Hematopoietic multipotent progenitor cell treated with erythropoietin and hydrocortisone succinate and interleukin-3 and kit ligand, for 8 days (in vitro differentiated cells): ENCODE measurements at regions not wholly inside any gene's neighbourhood (a gene's known extent, or its start where the extent isn't known, plus 50 kb on each side); places are given as distances from the start of the nearest gene placed in this dataset.

ENCODE experiments used
- DNase-seq: peaks from one replicate; pipeline ENCODE4 v3.0.0-alpha.2; 2015

DNA sequence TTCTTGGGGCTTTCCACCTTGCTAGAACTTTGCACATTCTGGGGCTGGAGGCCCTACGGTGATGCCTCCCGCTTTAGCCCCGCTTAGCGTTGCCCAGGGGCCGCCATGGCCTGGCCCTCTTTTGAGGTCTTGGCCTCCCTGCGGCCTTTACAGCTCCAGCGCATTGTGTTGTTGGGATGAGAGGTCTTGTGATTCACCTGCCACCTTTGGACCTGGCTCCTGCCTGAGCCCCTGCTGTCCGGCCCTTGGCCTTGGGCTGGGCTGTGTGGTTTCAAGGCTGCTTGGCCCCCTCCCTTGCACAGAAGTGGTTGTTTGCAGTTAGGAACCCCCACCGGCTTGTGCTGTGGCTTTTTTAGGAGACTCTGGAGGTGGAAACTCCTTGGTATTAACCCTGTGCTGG, 61.0 kb upstream of the CDH4 start:
- DNase-seq: no peak

DNA sequence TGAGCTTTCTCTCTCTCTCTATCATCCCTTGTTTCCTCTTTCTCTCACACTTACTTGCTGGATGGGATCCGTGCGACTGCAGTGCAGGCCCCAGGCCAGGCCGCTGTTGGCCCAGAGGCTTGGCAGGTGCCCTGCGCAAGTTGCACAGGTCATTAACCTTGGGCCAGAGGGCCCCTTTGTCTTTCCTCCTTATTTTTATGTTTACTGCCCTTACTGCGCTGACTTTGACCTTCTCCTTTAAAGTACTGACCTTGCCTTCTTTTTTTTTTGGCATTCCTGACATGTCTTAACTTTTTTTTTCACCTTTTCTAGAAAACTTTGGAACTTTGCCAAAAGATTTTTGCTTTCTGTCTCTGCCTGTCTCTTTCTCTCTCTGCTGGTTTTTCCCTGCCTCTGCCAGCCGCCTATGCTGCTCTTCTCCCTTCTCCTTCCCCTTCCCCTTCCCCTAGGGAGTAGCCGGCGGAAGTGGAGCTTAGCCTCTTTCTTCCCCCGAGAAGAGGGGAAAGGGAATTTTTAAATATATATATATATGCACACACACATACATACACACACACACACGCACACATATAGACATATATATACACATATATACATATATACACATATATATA, 59.6 kb upstream of the CDH4 start:
- no peak for DNase-seq

DNA sequence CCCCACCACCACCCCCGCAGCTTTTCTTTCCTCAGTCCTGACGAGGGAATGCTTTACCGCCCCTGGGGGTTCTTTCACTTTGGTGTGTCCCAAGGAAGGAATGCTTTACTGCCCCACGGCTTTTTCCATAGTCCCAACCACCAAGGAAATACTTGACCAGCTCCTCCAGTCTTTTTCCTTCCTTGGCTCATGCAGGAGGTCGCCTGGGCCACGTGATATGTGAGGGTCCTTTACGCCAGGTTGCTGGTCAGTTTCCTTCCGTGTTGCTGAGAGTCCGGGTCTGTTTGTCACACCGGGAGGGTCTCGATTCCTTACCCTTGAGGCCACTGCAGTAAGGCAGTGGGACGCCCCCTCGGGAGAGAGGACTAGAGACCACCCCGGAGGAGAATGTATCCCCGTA, 58.9 kb upstream of the CDH4 start:
- DNase-seq: no peak
